ENCODE measurements at regions not wholly inside any gene's neighbourhood (a gene's known extent, or its start where the extent isn't known, plus 50 kb on each side); places are given as distances from the start of the nearest gene placed in this dataset.

GRCh38 chr12:43066471-43066870 lies 476.9 kb upstream of the PRICKLE1 start:
- TF ChIP-seq CTCF (IDR thresholded peaks at IDR 0.05; ENCODE audit: insufficient read depth, low read depth, low read length) (no peak), EZH2 (IDR thresholded peaks at IDR 0.05; ENCODE audit: insufficient read depth, low read length) (no peak)
